HG02610 (cell line): ENCODE measurements at regions not wholly inside any gene's neighbourhood (a gene's known extent, or its start where the extent isn't known, plus 50 kb on each side); places are given as distances from the start of the nearest gene placed in this dataset.

Source experiments
- ATAC-seq: cut with Tn5 transposase; IDR thresholded peaks from one replicate; pipeline ENCODE4 v1.9.1; 2021; ENCODE audit warnings: mild to moderate bottlenecking, moderate library complexity; ENCODE audit not compliant: unreplicated experiment

DNA sequence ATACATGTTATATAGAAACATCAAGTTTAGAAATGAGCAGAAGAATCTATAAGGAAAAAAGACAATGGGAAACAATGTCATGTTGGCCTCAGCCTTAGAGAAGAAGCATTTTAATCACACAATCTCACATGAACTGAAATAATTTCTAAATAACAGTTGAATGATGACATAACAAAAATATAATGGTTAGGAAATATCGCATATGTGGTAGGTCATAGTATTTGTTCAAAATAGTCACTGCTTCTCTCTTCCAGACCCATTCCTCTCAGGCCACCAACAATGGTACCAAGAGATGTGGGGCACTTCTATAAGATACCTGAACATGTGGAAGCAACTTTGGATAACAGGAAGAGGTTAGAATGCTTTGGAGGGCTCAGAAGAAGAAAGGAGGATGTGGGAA, 195.7 kb upstream of the PDZRN3 start:
- no peak for ATAC-seq

DNA sequence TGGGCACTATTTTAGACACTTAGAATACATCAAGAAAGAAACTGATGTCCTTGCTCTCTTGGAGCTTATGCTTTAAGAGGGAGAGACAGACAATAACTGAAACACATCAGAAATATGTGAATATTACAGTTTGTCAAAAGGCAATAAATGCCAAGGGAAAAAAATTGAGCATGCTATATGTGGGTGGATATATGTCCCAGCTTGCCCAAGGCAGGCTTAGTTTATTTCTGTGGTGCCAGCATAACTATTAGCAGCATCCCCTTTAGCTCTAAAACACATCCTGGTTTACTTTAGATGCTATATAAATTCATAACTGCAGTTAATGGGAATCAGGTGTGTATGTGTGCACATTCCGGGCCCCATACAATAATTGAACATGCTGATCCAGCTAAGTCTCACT, 191.2 kb upstream of the PDZRN3 start:
- no peak for ATAC-seq

DNA sequence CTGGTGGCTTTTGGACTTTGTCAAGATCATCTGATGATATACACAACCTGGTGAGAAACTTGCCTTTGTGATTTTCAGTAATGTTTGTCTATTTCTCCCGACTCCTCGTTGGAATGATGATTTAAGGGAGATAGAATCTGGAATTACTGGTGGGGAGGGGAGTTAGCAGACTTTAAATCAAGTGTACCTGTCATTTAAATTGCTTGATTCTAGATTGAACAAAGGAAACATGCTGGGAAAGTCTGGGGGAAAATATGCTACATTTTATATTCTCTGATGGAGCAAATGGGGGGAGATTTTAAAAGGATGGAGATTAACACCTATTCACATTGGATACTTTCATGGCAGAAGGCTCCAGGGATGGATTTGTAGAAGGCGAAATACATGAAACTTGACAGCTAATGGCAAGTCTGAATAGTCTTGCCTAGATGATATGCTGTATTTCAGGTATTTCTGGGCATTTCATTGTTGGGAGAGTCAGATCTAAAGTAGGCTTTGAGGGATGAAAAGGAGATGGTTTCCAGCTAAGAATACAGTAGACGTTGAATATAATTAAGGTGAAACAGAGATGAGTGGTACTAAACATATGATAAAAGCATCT, 189.1 kb upstream of the PDZRN3 start:
- ATAC-seq = no peak

DNA sequence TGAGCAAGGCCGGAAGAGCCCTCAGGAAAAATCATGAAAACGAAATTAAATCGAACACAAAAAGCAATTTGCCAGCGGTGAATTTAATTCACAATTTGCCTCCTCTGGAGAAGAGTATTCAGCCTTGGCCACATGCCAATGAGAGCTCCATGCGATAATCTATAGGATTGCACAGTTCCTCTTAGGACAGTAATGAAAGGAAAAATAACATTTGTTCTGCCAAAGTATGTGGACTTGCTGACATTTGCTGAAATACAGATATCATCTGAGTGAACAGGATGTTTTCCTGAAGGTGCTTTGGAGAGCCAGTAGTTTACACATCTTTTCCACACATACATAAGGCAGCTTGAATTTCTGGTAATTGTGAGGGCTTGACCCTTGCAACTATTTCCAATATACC, 188.6 kb upstream of the PDZRN3 start:
- ATAC-seq = no peak

DNA sequence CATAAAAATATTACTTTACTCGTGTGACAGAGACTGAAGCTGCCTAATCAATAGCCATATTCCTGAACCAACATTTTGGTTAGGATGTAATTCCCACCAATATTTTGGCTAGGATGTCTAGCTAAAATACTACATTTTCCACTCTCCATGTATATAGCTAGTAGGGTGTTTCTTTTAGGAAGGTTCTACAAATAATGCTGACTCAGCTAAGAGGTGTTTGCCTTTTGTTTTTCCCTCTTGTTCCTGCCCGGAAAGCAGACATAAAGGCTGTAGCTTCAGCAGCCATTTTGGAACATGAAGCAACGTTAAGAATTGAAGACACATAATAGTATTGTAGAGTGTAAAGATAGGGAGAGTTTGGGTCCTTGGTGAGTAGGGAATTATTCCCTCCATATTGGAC, 187.3 kb upstream of the PDZRN3 start:
- no peak for ATAC-seq

DNA sequence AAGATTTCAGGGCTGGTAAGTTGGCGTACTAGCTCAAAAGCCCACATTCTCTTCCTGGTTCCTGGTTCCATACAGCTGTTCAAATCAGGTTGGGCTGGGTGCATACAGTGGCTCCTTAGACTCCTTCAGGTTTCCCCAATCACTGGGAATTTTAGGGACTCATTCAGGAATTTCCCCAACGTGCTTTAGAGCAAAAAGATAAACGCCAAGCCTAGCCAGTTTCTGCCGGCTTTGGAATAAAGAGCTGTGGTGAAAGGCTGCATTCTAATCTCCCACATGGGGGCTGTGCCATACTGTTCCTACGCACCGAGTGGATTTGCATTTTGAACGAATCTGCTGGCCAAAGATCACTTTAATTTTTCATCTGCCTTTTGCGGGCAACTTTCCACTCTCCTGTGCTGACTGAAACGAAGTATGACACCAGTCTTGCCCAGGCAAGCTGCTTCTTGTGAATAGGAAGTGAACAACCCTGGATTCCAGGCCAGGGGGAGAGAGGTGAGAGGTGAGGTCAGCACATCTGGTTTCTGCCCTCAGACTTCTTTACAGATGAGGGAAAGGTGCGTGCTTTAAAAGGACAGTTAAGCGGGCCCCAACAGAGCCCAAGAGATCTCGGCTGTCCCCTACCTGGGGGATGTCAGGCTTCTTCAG, 184.2 kb upstream of the PDZRN3 start:
- no peak for ATAC-seq

DNA sequence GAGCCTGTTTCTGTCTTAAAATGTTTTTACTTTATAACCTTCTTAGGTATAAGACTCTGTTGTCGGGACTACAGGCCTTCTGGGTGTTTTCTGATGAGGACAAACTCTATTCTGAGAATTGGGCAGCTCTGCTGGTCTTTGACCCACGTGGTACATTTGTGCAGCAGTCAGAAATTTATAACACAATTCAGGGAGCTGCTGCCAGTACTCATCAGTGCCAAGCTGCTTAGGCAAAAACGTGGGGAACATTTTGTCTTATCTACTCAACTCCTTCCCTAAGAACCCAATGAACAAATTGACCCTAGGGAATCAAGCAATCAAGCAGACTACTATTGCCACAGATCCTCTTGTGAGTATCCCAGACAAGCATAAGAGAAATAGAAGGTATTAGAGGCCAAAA, 180.7 kb upstream of the PDZRN3 start:
- no peak for ATAC-seq

DNA sequence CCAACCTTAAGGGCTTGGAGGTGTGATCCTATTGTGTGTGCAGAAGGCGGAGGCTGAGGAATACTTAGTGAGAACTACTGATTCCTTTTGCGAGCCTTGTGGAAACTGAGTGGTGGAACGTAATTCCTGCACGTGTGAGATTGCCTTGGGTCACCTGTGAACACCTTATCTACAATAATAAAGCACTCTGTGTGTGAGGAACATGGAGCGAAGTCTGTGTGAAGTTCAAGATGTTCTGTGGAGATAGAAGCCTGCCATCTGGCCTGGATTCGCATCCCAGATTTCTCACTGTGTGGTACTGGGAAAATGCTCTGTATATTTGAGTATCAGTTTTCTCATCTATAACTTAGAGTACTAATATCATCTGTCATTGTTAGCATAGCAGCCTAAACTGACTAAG, 179.5 kb upstream of the PDZRN3 start:
- ATAC-seq = no peak

DNA sequence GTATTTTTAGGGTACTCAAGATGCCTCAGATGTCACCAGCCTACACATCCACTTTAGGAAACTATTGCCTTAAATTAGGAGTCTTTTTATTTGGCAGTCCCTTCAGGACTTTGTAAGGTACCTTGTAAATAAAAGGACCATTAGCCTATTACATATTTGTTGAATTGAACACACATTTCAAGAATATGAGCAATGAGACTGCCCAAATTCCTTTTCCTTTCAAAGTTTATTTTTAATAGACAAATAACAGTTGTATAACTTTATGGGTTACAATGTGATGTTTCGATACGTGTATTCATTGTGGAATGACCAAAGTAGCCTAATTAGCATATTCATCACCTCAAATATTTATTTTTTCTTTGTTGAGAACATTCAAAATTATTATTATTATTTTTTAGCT, 176.7 kb upstream of the PDZRN3 start:
- ATAC-seq = no peak

DNA sequence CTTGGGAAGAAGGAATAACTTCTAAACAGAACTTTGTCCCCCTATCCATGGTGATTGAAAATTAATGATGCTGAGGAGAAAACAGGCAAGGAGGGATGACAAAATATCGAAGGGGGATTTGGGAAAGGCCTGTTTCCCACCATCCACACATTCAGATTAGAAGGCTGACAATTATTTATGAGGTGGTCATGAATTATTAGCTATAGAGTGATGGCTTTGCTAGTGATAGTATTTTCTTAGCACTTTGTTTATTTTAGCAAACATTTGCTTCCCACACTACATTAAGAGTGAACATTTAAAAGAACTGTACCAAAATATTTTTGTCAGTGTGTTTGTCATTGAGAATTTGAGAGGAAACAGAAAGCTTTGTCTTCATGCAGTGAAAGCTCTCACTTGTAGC, 172.6 kb upstream of the PDZRN3 start:
- ATAC-seq = no peak

DNA sequence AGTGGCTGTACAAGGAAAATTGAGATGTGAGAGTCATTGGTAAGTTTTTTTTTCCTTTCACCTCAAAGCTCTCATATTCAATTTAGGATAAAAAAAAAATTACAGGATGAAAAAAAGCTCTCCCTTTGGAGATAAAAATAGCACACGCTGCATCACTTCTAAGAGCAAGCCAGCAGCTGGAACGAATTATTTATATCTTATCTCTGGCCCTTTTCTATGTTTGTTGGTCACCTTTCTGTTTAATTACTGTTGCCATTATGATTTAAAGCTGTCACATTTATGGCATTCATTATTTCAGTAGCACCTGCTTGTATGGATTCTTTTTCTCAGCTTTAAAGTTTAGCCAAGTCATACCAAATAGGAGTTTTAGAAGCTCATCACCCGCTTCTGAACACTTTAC, 171.6 kb upstream of the PDZRN3 start:
- ATAC-seq = no peak

DNA sequence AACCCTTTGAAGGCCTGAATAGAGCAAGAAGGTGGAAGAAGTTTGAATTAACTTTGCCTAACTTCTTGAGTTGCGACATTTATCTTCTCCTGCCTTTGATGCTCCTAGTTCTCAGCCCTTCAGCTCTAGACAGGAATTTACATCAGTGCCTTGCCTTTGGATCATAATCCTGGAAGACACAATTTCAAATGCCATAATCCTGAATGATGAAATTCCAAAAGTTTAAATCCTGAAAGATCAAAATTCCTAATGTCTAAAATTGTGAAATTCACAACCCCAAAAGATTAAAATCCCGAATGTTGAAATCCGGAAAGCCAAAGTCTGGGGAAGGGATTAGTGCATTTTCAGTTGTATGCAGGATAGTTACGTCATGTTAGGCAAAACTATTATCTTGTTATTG, 166.6 kb upstream of the PDZRN3 start:
- no peak for ATAC-seq

DNA sequence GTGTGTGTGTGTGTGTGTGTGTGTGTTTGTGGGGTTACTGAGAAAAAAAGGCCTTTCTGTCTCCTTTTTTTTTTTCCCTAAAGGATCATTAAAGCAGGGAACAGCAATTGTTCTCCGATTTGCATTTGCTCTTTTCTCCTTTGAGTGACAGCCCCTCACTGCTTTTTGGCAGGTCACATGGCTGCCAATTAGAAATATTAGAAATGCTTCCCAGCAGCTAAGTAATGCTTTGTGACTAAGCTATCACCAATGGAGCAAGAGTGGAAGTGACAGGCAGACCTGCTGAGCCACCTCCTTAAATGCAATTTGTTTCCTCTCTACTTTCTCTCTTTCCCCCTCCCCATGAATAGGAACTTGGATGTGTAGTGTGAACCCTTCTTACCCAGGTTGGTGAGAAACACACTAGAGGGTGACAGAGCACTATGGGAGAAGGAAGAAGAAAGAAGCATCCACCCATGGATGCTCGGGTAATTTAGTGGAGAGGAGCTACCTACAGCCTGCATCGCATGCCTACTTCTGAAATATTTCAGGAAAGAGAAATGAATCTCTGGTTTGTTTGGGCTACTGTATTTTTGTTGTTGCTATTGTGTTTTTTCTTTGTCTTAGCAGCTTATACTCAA, 165.2 kb upstream of the PDZRN3 start:
- ATAC-seq = no peak

DNA sequence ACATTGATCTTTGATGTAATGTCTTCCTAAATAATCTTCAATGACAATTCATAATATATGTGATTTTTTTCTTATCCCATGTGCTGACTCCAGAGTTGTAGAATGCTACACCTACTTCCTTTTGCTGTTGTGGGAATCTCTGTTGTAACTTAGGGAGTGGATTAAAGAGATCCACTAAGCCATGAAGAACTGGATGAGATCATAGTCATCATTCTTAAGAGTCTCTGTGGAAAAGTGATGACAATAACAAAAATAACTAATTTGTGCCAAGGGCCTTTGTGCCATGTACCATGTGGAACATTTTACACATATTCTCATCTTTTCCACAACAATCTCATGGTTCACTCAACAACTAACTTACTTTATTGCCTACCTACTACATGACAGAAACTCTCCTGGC, 162.9 kb upstream of the PDZRN3 start:
- no peak for ATAC-seq

DNA sequence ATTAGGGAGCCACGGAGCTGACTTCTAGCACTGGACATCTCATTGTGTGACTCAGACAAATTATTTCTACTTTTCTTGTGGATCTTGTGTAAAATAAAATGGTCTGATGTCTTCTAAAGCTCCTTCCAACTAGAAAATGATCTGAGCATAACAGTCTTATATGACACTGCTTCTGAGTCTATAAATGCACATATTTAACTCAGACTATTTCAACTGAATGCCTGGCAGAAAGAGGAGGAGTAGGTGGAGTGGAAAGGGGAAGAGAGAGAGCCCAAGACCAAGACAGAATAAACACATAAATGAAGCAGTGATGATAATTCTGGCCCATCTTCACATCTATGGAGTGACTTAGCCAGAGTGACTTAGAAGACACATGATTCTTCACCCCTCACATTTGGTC, 162.3 kb upstream of the PDZRN3 start:
- ATAC-seq = no peak

DNA sequence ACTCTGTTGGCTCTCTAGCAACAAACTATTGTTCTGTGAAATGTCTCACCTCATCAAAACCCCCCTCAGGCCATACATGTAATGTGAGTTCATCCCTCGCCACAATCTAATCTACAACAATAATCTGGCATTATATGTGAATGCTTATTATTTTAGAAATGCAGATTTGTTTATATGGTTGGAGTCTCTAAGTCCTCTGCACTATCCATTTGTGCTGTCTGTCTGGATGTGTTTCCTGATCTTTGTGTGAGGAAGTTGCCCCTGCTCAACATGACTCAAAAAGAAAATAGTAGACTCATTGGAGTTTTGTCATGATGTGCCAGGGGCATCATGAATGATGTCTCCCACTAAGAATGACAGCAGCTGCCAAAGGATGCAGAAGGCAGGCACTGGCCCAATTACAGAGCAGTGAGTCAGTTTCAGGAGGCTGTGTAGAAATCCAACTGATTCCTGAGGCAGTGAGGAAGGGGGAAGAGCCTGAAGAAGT, 161.6 kb upstream of the PDZRN3 start:
- ATAC-seq = no peak

DNA sequence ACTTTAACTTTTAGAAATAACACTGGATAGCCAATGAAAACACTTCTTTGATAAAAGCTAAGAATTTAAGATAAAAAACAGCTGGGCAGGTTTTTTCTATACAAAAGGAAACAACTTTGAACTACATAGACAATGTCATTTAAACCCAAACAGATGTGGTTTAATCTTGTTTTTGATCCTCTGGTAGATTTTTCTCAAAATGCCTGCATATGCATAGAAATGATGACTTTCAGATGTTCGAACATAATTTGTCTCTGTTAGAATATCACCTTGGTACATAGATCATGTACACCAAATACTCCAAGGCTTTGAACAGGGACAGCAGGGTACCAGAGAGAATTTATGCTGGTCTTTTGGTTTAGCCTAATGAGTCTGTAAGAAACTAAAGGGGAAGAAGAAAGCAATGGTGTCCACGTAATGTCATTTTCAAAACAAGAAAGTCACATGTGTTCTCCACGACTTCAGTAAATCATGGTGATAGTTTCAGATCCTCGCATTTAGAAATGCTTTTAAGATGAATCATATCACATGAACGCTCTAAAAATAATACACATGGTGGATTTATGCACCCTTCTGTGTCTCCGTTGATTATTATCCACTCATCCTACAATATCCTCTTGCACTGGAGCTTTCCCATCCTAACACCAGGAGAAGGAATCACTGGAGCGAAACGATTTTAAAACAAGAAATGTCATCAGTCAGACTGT, 160.1 kb upstream of the PDZRN3 start:
- ATAC-seq = no peak

DNA sequence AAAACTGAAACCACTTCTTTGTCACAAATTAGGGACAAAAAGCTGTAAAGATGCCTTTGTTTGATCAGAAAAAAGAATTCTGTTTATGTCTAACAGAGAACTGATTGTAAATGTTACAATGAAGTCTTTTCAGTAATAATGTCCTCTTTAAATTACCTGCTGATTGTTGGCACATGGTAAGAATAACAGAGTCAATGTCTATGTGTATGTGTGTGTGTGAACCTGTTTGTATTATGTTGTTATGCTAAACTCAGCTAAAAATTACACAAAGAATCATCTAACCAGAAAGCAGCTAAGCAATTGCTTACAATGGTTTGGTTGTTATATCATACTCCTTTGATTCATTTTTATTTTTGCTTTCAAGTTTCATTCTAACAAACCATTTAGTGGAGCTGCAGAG, 159.1 kb upstream of the PDZRN3 start:
- ATAC-seq = no peak

DNA sequence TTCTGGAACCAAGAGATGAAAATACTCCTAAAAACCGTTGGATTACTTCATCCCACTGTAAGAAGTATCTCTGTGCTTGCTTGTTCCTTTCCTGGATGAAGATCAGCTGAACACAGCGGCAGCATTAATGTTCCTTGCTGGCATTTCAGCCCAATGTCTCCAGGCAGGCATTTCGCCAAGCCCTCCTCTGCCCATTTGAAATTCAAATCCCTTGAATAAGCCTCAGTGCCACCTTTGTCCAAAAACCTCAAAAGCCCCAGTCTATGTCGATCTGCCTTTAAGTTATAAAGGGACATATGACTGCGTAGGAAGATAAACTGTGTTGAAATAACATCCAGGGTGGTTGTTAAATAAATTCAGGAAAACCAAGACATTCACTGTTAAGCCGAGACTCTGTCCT, 156.8 kb upstream of the PDZRN3 start:
- no peak for ATAC-seq

DNA sequence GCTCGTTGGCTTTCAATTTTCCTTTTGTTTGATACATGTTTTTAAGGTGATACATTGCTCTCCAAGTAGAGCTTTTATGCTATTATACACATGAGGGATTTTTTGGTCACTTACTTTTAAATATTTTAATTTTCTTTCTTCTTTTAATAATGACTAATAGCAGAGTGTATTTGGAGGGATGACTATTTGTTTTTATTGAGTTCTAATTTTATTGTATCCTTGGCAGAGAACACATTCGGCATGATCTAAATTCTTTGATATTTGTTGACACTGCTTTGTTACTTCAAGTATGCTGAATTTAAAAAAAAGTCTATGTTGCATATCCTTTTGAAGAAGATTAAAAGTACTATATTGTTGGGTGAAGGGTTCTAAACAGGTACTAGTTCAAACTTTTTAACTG, 149.9 kb upstream of the PDZRN3 start:
- ATAC-seq = no peak

DNA sequence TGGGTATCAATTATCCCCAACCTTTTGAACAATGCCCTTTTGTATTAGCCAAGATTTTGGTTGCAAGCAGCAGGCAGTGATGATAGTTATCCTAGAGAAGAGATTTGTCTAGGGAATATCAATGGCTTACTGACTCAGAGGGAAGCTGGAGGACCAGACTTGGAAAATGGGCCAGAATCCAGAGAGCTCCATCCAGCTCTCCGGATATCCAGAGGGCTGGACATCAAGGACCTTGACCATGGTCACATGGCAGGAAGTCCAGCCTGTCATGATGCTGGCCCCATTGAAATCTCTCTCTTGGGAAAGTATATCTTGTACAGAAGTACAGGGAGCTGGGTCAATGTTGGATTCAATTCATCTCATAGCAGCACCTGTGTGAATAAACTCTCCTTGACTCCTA, 148.5 kb upstream of the PDZRN3 start:
- ATAC-seq = no peak
